Limb (tissue), 2 donors: ENCODE measurements at regions not wholly inside any gene's neighbourhood (a gene's known extent, or its start where the extent isn't known, plus 50 kb on each side); places are given as distances from the start of the nearest gene placed in this dataset.
"Not testable (repeated sequence)": the region's sequence is repeated elsewhere in the genome, so short reads cannot be mapped to it uniquely, and the experiment has no call there.

Experiments
- DNase-seq, 2 donors: peaks; one replicate each; pipeline ENCODE4 v3.0.0-alpha.2; 2016; ENCODE audit errors: extremely low spot score in 2 of 2

GRCh38 chr2:41267929-41268659 is 779.7 kb upstream of the PKDCC start:
- DNase-seq, result no peak

- DNase-seq, result no peak
Observed at GRCh38 chr2:41283079-41283775, 764.6 kb upstream of the PKDCC start.

GRCh38 chr2:41293491-41293890 is 754.3 kb upstream of the PKDCC start:
- no peak for DNase-seq

- no peak for DNase-seq
Observed at GRCh38 chr2:41294331-41294730, 753.5 kb upstream of the PKDCC start.

- DNase-seq, result no peak
Observed at GRCh38 chr2:41313082-41313481, 734.7 kb upstream of the PKDCC start.

- DNase-seq, result peak in 1 of 2 donors; percentile 14
Observed at GRCh38 chr2:41314511-41315070, 733.2 kb upstream of the PKDCC start.

- DNase-seq, result no peak
Observed at GRCh38 chr2:41319437-41319836, 728.4 kb upstream of the PKDCC start.

- no peak for DNase-seq
Observed at GRCh38 chr2:41320491-41320890, 727.3 kb upstream of the PKDCC start.

GRCh38 chr2:41321351-41321750 is 726.5 kb upstream of the PKDCC start:
- DNase-seq, result no peak

GRCh38 chr2:41326851-41327250 is 721.0 kb upstream of the PKDCC start:
- DNase-seq, result no peak

GRCh38 chr2:41329040-41329439 is 718.8 kb upstream of the PKDCC start:
- DNase-seq, result no peak

- DNase-seq, result no peak
Observed at GRCh38 chr2:41334159-41334558, 713.7 kb upstream of the PKDCC start.

GRCh38 chr2:41335573-41335972 is 712.2 kb upstream of the PKDCC start:
- DNase-seq, result not testable (repeated sequence)

- DNase-seq, result no peak
Observed at GRCh38 chr2:41337956-41338355, 709.9 kb upstream of the PKDCC start.

- DNase-seq, result no peak
Observed at GRCh38 chr2:41344529-41344928, 703.3 kb upstream of the PKDCC start.

- no peak for DNase-seq
Observed at GRCh38 chr2:41353060-41353459, 694.8 kb upstream of the PKDCC start.

- no peak for DNase-seq
Observed at GRCh38 chr2:41355794-41356193, 692.0 kb upstream of the PKDCC start.

GRCh38 chr2:41364842-41365241 is 683.0 kb upstream of the PKDCC start:
- DNase-seq, result no peak

- no peak for DNase-seq
Observed at GRCh38 chr2:41375901-41376300, 671.9 kb upstream of the PKDCC start.

- DNase-seq, result no peak
Observed at GRCh38 chr2:41377837-41378236, 670.0 kb upstream of the PKDCC start.

- DNase-seq, result no peak
Observed at GRCh38 chr2:41378420-41378819, 669.4 kb upstream of the PKDCC start.

- DNase-seq, result no peak
Observed at GRCh38 chr2:41379496-41380221, 668.2 kb upstream of the PKDCC start.
